ENCODE measurements at regions not wholly inside any gene's neighbourhood (a gene's known extent, or its start where the extent isn't known, plus 50 kb on each side); places are given as distances from the start of the nearest gene placed in this dataset.
A peak's percentile ranks its signal among the peaks of the same experiment; 100 is the strongest.

GRCh38 chr2:6471419-6471818, 394.3 kb downstream of the CMPK2 start:
- DNase-seq (ENCODE audit: low spot score): no peak

GRCh38 chr2:6474161-6475140, 391.3 kb downstream of the CMPK2 start:
- no peak for DNase-seq (ENCODE audit: low spot score)

GRCh38 chr2:6475155-6475940, 390.4 kb downstream of the CMPK2 start:
- DNase-seq (ENCODE audit: low spot score): no peak

GRCh38 chr2:6480514-6480913, 385.2 kb downstream of the CMPK2 start:
- DNase-seq (ENCODE audit: low spot score): no peak

- DNase-seq (ENCODE audit: low spot score): no peak
Observed at GRCh38 chr2:6482256-6482655, 383.5 kb downstream of the CMPK2 start.

- no peak for DNase-seq (ENCODE audit: low spot score)
Observed at GRCh38 chr2:6487765-6488164, 377.9 kb downstream of the CMPK2 start.

- no peak for DNase-seq (ENCODE audit: low spot score)
Observed at GRCh38 chr2:6492573-6492972, 373.1 kb downstream of the CMPK2 start.

GRCh38 chr2:6493266-6493665, 372.4 kb downstream of the CMPK2 start:
- DNase-seq (ENCODE audit: low spot score): no peak

GRCh38 chr2:6493669-6494068, 372.0 kb downstream of the CMPK2 start:
- no peak for DNase-seq (ENCODE audit: low spot score)

GRCh38 chr2:6495466-6495865, 370.2 kb downstream of the CMPK2 start:
- no peak for DNase-seq (ENCODE audit: low spot score)

GRCh38 chr2:6496376-6496775, 369.3 kb downstream of the CMPK2 start:
- no peak for DNase-seq (ENCODE audit: low spot score)

GRCh38 chr2:6497048-6497447, 368.7 kb downstream of the CMPK2 start:
- DNase-seq (ENCODE audit: low spot score): no peak

- no peak for DNase-seq (ENCODE audit: low spot score)
Observed at GRCh38 chr2:6498841-6499240, 366.9 kb downstream of the CMPK2 start.

GRCh38 chr2:6499691-6500090, 366.0 kb downstream of the CMPK2 start:
- no peak for DNase-seq (ENCODE audit: low spot score)

GRCh38 chr2:6506361-6506794, 359.3 kb downstream of the CMPK2 start:
- DNase-seq (ENCODE audit: low spot score): peak; percentile 83

GRCh38 chr2:6506859-6507258, 358.8 kb downstream of the CMPK2 start:
- no peak for DNase-seq (ENCODE audit: low spot score)

GRCh38 chr2:6510532-6510931, 355.2 kb downstream of the CMPK2 start:
- no peak for DNase-seq (ENCODE audit: low spot score)

- no peak for DNase-seq (ENCODE audit: low spot score)
Observed at GRCh38 chr2:6512589-6512988, 353.1 kb downstream of the CMPK2 start.

GRCh38 chr2:6516674-6517073, 349.0 kb downstream of the CMPK2 start:
- DNase-seq (ENCODE audit: low spot score): no peak

- DNase-seq (ENCODE audit: low spot score): no peak
Observed at GRCh38 chr2:6518361-6518760, 347.3 kb downstream of the CMPK2 start.

GRCh38 chr2:6523476-6523875, 342.2 kb downstream of the CMPK2 start:
- DNase-seq (ENCODE audit: low spot score): no peak

GRCh38 chr2:6524691-6525474, 340.8 kb downstream of the CMPK2 start:
- DNase-seq (ENCODE audit: low spot score): peak; percentile 62

Measured in kidney tubule cell (primary cell).